ENCODE measurements at regions not wholly inside any gene's neighbourhood (a gene's known extent, or its start where the extent isn't known, plus 50 kb on each side); places are given as distances from the start of the nearest gene placed in this dataset.

GRCh38 chr5:104915226-104915625, 1352.6 kb upstream of the NUDT12 start:
- Histone ChIP-seq H3K9me3 (ENCODE audit: control insufficient read depth, insufficient read depth, low read depth, low read length) (no peaks in the 10 kb centered on the region), H3K27ac (ENCODE audit: extremely low read depth, low read depth, low read length) (no peak overlapping the region), H3K4me1 (ENCODE audit: control insufficient read depth, insufficient read depth, low read length) (no peaks in the 10 kb centered on the region), H3K36me3 (ENCODE audit: control insufficient read depth in 2 of 2, insufficient read depth in 1 of 2, low read length in 2 of 2) (no peaks in the 10 kb centered on the region), H3K4me3 (ENCODE audit: low read depth, low read length) (no peak overlapping the region)
- CTCF ChIA-PET, result no interaction called here
- POLR2A ChIA-PET, result no interaction called here
- no peak for TF ChIP-seq ZNF623 (tag by site-specific recombination; IDR thresholded peaks at IDR 0.05)
- TF ChIP-seq, protein P1, sequence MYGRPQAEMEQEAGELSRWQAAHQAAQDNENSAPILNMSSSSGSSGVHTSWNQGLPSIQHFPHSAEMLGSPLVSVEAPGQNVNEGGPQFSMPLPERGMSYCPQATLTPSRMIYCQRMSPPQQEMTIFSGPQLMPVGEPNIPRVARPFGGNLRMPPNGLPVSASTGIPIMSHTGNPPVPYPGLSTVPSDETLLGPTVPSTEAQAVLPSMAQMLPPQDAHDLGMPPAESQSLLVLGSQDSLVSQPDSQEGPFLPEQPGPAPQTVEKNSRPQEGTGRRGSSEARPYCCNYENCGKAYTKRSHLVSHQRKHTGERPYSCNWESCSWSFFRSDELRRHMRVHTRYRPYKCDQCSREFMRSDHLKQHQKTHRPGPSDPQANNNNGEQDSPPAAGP (tag by site-specific recombination; IDR thresholded peaks at IDR 0.05), result no peak
- no peak for TF ChIP-seq EGR2 (tag by site-specific recombination; IDR thresholded peaks at IDR 0.05; ENCODE audit: low read depth)
- no peak for TF ChIP-seq ZNF692 (tag by site-specific recombination; IDR thresholded peaks at IDR 0.05)
- TF ChIP-seq, protein P2, sequence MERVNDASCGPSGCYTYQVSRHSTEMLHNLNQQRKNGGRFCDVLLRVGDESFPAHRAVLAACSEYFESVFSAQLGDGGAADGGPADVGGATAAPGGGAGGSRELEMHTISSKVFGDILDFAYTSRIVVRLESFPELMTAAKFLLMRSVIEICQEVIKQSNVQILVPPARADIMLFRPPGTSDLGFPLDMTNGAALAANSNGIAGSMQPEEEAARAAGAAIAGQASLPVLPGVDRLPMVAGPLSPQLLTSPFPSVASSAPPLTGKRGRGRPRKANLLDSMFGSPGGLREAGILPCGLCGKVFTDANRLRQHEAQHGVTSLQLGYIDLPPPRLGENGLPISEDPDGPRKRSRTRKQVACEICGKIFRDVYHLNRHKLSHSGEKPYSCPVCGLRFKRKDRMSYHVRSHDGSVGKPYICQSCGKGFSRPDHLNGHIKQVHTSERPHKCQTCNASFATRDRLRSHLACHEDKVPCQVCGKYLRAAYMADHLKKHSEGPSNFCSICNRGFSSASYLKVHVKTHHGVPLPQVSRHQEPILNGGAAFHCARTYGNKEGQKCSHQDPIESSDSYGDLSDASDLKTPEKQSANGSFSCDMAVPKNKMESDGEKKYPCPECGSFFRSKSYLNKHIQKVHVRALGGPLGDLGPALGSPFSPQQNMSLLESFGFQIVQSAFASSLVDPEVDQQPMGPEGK (tag by site-specific recombination; IDR thresholded peaks at IDR 0.05), result no peak
- TF ChIP-seq KLF1 (tag by site-specific recombination; IDR thresholded peaks at IDR 0.05), result no peak
- TF ChIP-seq ZNF747 (tag by site-specific recombination; IDR thresholded peaks at IDR 0.05), result no peak
- no peak for TF ChIP-seq YY1 (tag by site-specific recombination; IDR thresholded peaks at IDR 0.05)
- TF ChIP-seq, protein P3, sequence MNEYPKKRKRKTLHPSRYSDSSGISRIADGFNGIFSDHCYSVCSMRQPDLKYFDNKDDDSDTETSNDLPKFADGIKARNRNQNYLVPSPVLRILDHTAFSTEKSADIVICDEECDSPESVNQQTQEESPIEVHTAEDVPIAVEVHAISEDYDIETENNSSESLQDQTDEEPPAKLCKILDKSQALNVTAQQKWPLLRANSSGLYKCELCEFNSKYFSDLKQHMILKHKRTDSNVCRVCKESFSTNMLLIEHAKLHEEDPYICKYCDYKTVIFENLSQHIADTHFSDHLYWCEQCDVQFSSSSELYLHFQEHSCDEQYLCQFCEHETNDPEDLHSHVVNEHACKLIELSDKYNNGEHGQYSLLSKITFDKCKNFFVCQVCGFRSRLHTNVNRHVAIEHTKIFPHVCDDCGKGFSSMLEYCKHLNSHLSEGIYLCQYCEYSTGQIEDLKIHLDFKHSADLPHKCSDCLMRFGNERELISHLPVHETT (tag by site-specific recombination; IDR thresholded peaks at IDR 0.05), result no peak
- TF ChIP-seq GLIS2 (tag by site-specific recombination; IDR thresholded peaks at IDR 0.05), result no peak
- no peak for TF ChIP-seq ZNF544 (tag by site-specific recombination; IDR thresholded peaks at IDR 0.05)
- TF ChIP-seq WT1 (tag by site-specific recombination; IDR thresholded peaks at IDR 0.05), result no peak
- TF ChIP-seq ZNF513 (tag by site-specific recombination; IDR thresholded peaks at IDR 0.05), result no peak
- no peak for TF ChIP-seq BCL11B (tag by site-specific recombination; IDR thresholded peaks at IDR 0.05; ENCODE audit: low read depth)
- TF ChIP-seq ZFP69B (tag by site-specific recombination; IDR thresholded peaks at IDR 0.05), result no peak
- TF ChIP-seq, protein P4, sequence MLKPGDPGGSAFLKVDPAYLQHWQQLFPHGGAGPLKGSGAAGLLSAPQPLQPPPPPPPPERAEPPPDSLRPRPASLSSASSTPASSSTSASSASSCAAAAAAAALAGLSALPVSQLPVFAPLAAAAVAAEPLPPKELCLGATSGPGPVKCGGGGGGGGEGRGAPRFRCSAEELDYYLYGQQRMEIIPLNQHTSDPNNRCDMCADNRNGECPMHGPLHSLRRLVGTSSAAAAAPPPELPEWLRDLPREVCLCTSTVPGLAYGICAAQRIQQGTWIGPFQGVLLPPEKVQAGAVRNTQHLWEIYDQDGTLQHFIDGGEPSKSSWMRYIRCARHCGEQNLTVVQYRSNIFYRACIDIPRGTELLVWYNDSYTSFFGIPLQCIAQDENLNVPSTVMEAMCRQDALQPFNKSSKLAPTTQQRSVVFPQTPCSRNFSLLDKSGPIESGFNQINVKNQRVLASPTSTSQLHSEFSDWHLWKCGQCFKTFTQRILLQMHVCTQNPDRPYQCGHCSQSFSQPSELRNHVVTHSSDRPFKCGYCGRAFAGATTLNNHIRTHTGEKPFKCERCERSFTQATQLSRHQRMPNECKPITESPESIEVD (tag by site-specific recombination; IDR thresholded peaks at IDR 0.05), result no peak
- no peak for TF ChIP-seq ZNF704 (tag by site-specific recombination; IDR thresholded peaks at IDR 0.05)
- TF ChIP-seq ZNF629 (tag by site-specific recombination; IDR thresholded peaks at IDR 0.05), result no peak
- TF ChIP-seq ZNF16 (tag by site-specific recombination; IDR thresholded peaks at IDR 0.05; ENCODE audit: low read depth), result no peak
- no peak for TF ChIP-seq ZSCAN5A (tag by site-specific recombination; IDR thresholded peaks at IDR 0.05)

Data from HEK293 (cell line).